GM19468 (cell line): ENCODE measurements at regions not wholly inside any gene's neighbourhood (a gene's known extent, or its start where the extent isn't known, plus 50 kb on each side); places are given as distances from the start of the nearest gene placed in this dataset.
"Not testable (repeated sequence)": the region's sequence is repeated elsewhere in the genome, so short reads cannot be mapped to it uniquely, and the experiment has no call there.

ENCODE experiments used
- ATAC-seq: cut with Tn5 transposase; IDR thresholded peaks from one replicate; pipeline ENCODE4 v1.9.1; 2021; ENCODE audit warnings: mild to moderate bottlenecking, moderate library complexity, moderate number of reproducible peaks; ENCODE audit not compliant: unreplicated experiment; ENCODE audit errors: extremely low read depth

DNA sequence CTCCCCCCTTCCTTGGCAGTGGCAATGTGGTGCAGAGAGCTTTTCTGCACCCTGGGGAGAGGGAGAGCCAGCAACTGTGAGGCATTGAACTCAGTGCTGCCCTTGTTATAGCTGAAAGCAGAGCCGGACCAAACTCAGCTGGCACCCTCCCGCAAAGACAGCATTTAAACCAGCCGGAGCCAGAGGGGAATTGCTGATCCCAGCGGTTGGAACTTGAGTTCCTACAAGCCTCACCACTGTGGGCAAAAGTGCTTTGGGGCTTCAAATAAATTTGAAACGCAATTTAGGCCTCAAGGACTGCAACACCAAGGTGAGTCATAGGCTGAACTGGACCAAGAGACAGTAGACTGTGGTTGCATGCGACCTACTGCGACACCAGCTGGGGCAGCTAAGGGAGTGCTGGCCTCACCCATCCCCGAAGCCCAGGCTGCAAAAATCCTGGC is 207.6 kb upstream of the CDKN2B start:
- no peak for ATAC-seq

GRCh38 chr9:22217254-22217653 is 208.1 kb upstream of the CDKN2B start:
- ATAC-seq = no peak

DNA sequence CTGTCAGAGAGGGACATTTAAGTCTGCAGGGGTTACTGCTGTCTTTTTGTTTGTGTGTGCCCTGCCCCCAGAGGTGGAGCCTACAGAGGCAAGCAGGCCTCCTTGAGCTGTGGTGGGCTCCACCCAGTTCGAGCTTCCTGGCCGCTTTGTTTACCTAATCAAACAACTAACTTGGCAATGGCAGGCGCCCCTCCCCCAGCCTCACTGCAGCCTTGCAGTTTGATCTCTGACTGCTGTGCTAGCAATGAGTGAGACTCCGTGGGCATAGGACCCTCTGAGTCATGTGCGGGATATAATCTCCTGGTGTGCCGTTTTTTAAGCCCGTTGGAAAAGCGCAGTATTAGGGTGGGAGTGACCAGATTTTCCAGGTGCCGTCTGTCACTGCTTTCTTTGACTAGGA is 216.8 kb upstream of the CDKN2B start:
- ATAC-seq = not testable (repeated sequence)

DNA sequence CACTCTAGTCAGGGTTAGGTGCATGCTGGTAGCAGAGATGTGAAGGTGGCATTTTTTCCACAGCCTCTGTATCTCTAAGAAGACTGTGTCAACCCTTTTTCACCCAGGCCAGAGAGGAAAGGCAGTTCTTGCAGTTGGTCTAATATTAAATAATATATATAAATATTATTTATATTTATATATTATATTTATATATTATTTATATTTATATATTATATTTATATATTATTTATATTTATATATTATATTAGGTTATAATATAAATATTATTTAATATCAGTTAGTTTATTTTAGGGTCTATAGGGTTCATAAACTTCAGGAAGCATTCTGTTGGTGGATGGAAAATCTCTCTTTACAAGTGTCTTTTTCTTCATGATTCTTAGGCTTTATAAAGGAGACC is 218.6 kb upstream of the DMRTA1 start:
- ATAC-seq = no peak

DNA sequence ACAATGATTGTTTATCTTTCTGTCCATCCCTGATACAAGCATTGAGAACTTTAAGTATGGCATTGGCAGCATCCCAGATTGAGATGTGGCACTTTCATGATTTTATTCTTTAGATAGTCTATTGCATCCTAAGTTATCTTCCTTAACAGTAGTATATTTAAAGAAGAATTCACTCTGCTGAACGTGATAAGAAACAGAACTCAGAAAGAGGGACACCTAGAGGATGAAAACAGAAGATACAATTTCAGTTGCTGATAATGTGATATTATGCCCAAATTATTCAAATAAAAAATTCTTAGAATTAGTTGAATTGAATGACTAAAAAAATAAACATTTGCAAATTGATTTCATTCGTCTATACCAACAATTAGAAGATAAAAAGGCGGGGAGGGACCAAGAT is 218.1 kb upstream of the DMRTA1 start:
- no peak for ATAC-seq

DNA sequence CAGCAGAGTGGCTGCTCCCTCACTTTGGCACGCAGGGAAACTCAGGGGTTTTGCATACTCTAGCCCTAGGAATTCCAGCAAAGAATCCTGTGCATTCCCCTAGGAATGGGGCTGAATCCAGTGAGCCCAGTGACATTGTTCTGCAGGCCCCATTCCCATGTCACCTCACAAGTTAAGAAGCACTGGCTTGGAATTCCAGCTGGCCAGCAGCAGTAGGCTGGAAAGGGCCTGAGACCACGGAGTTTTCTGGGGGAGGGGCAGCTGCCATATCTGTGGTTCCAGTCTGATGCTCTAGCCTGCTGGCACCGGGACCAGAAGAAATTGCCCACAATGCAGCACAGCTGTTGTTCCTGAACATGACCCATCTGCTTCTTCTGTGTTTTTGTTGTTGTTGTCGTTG is 217.6 kb upstream of the DMRTA1 start:
- ATAC-seq = no peak

GRCh38 chr9:22231309-22231708 is 215.3 kb upstream of the DMRTA1 start:
- not testable (repeated sequence) for ATAC-seq

DNA sequence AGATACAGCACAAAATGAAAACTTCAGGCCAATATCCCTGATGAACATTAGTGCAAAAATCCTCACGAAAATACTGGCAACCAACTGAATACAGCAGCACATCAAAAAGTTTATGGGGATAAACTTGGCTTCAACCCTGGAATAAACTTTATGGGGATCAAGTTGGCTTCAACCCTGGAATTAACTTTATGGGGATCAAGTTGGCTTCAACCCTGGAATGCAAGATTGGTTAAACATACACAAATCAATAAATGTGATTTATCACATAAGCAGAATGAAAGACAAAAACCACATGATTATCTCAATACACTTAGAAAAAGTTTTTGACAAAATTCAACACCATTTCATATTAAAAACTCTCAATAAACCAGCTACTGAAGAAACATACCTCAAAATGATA is 213.7 kb upstream of the DMRTA1 start:
- ATAC-seq = no peak

GRCh38 chr9:22237497-22238363 is 208.9 kb upstream of the DMRTA1 start:
- no peak for ATAC-seq

DNA sequence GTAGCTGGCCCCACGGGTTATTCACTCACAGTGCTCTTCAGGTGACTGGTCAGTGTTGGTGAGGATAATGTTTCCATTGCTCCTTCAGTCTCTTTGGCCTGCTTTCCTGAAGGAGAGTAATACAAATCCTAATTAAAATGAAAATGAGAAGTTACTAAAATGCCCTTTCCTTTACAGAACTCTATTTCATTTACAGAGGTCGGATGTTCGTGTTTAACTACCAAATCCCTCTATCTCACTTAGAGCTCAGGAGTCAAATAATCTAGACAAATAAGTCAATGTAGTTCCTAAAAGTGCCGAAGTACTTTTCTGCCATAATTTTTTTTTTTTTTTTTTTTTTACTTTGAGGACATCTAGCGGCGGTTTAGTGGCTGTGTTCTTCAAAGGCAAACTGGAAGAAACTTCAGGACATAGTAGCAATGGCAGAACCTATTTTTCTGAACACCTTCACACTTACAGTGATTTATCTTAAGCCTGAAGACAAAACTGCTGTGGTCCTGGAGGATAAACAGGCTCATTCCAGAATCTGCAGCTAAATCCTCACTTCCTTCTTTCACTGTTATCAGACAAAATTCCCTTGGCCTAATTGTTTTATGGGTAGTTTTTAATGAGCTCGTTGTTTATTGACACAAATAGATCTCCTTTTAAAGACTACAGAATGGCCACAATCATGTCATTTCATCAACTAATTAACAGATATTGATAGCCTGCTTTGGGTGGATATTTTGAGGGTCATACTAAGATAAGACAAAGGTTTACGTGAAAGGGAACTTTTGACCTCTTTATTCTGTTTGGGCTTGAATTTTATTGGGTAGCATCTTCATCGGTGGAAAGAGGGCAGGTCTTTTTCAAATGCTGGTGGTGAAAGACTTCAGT is 207.6 kb upstream of the DMRTA1 start:
- ATAC-seq = no peak

DNA sequence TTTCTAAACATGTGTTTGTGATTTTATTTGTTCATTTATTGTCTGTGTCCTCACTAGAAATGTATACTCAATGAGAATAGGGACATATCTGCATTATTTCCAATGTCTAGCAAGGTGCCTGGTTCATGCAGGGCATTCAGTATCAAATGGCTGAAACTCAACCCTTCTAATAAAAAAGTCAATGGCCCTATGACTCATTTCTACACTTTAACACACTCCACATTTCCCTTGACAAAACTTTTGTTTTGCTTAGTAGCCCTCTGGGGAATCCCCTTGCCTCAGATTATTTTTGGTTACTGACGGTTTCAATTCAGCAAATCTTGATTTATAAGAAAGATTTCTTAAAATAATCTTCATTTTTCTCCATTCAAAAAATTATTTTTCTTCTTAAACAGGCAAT is 206.0 kb upstream of the DMRTA1 start:
- peak; percentile 57 for ATAC-seq

DNA sequence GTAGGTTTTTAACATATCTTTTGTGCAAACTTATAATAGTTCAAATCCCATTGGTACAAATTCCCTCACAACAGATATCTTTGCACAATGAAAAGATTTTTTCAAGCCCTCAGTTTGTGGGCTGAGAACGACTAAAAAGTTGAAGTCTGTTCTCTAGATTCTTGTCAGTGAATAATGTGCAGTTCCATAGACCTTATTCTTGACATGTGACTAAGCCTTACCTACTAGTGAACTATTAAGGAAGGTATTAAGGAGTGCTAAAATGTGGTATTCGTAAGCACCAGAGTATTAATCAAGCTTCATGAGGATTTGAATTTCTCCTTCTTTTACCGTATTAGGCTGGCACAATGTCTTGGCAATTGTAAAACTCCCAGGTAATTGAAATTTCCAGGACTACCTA is 205.6 kb upstream of the DMRTA1 start:
- ATAC-seq = no peak

DNA sequence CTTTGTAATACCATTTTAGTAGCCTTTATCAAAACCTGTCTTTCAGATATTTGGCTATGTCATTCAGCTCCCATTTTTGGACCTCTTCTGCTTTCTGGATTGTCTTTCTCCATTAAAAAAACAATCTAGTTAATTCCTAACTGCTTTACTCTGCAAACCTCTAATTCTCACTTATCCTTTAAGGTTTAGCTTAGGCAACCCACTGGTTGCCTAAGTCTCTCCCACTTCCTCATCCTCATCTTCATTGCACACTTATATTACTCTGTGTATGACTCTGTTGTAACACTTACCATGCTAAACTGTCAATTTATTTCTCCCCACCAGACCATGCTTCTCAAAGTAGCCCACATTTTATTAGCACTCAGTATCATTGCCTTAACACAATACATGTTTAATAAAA is 205.0 kb upstream of the DMRTA1 start:
- no peak for ATAC-seq

GRCh38 chr9:22244139-22245011 is 202.2 kb upstream of the DMRTA1 start:
- no peak for ATAC-seq

DNA sequence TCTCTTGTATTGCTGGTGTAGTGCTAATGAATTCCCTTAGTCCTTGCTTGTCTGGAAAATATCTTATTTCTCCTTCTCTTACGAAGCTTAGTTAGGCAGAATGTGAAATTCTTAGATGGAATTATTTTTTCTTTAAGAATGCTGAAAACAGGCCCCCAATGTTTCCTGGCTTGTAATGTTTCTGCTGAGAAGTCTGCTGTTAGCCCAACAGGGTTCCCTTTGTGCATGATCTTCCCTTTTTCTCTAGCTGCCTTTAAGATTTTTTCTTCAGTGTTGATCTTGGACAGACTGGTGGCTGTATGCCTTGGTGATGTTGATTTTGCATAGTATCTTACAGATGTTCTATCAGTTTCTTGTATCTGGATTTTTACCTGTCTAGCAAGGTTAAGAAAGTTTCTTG is 191.3 kb upstream of the DMRTA1 start:
- ATAC-seq = no peak

DNA sequence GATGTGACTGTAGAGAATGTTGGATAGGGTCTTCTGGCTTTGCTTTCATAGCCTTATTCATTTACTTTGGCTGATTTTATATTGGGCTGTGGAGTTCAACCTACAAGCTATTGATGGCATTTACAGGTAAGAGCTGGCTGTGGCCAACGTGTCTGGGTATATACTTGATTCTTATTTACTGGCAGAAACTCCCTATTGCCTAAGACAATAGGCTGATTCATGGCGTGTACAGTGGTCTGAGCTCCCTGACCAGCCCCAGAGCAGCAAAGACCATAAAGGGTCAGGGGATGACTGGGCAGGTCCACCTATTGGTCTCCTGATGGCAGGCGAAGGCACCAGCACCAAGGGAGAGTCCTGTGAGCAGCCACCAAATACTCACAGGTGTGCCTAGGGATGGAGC is 190.2 kb upstream of the DMRTA1 start:
- no peak for ATAC-seq

DNA sequence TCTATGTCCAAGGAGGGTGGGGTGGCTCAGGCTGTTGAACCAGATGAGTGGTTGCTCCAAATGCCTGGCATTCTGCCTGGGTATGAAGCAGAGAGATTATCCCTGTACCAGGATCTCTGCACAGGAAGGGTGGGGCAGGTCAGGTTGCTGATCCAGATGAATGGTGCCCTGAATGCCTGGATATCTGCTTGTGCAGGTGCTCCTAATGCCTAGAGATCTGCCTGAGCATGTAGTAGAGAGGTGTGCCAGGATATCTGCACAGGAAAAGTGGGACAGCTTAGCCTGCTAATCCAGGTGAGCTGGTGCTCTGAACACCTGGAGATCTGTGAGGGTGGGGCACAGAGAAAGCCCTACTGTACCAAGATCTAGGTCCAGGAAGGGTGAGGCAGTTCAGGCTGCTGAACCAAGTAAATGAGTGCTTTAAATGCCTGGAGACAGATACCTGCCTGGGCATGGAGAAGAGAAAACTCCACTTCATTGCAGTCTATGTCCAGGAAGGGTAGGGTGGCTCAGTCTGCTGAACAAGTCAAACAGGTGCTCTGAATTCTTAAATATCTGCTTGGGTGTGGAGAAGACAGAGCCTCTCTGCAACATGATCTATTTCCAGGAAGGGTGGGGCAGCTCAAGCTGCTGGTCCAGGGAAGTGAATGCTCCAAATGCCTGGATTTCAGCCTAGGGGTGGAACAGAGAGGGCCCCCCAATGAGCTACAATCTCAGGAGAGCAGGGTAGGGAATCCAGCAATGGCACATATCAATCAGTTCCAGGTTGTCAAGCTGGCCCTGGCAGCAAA is 189.4 kb upstream of the DMRTA1 start:
- no peak for ATAC-seq

- ATAC-seq = no peak
Observed at GRCh38 chr9:22265038-22265437, 181.6 kb upstream of the DMRTA1 start.

GRCh38 chr9:22265534-22265933 is 181.1 kb upstream of the DMRTA1 start:
- ATAC-seq = no peak

DNA sequence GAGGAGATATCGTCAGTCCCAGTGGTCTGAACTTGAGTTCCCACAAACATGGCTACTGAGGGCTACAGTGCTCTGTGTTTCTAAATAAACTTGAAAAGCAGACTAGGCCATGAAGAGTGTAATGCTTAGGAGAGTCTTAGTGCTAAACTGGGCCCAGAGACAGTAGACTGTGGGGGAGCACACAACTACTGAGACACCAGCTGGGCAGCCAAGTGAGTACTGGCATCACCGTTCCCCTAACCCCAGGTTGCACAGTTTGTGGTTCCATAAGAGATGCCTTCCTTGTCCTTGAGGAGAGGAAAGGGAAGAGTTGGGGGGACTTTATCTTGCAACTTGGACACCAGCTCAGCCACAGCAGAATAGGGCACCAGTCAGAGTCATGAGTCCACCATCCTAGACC is 172.1 kb upstream of the DMRTA1 start:
- no peak for ATAC-seq
